ENCODE measurements at regions not wholly inside any gene's neighbourhood (a gene's known extent, or its start where the extent isn't known, plus 50 kb on each side); places are given as distances from the start of the nearest gene placed in this dataset.
"Not testable (repeated sequence)": the region's sequence is repeated elsewhere in the genome, so short reads cannot be mapped to it uniquely, and the experiment has no call there.

DNA sequence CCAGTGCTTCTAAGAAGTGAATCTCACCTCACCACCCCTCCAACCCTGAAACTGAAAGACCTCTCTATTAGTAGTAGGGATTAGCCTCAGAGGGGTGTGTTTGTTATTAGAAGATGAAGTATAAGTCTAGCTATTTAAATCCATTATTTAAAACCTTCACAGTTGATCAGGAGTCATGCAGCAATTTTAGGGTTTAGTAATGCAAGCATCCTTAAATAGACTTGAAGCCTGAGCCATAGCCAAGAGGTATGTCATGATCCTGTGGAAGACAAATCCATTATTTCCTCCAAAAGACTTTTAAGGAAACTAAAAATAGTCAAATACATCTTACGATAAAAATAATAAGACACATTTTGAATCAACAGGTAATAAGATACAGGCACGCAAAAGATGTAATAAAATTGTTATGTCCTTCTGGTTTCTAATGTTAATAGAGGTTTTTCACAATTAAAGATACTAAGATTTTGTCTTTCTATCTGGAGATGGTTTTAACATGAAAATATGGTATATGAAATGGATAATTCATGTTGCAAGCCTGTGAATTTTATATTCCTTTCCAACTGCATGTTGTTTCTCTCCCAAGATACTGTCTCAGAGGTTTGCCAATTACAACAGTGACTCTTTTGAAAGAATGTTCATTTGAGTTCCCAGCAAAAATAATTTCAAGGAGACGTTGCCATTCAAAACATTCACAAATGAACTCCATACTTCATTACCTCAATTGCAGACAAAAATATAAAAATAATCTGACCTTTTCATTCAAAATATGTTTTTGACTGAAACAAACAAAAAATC lies 68.0 kb downstream of the LUZP4 start:
- Histone ChIP-seq H3K36me3 (no peaks in the 10 kb centered on the region), H3K4me3 (no peak overlapping the region), H3K9ac (ENCODE audit: low read depth in 2 of 2, low read length in 2 of 2) (no peak overlapping the region), H3K9me3 (no peaks in the 10 kb centered on the region), H3K27ac (no peak overlapping the region), H3K4me1 (no peaks in the 10 kb centered on the region), H3K27me3 (no peaks in the 10 kb centered on the region)
- TF ChIP-seq, protein P1, sequence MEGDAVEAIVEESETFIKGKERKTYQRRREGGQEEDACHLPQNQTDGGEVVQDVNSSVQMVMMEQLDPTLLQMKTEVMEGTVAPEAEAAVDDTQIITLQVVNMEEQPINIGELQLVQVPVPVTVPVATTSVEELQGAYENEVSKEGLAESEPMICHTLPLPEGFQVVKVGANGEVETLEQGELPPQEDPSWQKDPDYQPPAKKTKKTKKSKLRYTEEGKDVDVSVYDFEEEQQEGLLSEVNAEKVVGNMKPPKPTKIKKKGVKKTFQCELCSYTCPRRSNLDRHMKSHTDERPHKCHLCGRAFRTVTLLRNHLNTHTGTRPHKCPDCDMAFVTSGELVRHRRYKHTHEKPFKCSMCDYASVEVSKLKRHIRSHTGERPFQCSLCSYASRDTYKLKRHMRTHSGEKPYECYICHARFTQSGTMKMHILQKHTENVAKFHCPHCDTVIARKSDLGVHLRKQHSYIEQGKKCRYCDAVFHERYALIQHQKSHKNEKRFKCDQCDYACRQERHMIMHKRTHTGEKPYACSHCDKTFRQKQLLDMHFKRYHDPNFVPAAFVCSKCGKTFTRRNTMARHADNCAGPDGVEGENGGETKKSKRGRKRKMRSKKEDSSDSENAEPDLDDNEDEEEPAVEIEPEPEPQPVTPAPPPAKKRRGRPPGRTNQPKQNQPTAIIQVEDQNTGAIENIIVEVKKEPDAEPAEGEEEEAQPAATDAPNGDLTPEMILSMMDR (IDR thresholded peaks at IDR 0.05), result no peak
- intact Hi-C loops (cut with DNase I), result no loop called here
- no peak for DNase-seq

DNA sequence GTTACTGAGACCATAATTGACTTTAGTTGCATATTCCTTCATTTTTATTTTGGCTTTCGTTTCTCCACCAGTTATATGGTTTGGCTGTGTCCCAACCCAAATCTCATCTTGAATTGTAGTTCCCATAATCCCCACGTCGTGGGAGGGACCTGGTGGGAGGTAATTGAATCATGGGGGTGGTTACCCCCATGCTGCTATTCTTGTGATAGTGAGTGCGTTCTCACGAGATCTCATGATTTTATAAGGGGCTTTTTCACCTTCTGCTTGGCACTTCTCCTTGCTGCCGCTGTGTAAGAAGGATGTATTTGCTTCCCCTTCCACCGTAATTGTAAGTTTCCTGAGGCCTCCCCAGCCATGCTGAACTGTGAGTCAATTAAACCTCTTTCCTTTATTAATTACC lies 70.0 kb downstream of the LUZP4 start:
- H3K27ac ChIP-seq; H3K27me3 ChIP-seq; H3K4me1 ChIP-seq; H3K9ac ChIP-seq (ENCODE audit: low read depth in 2 of 2, low read length in 2 of 2); H3K9me3 ChIP-seq; H3K4me3 ChIP-seq; intact Hi-C loops (cut with DNase I); DNase-seq; H3K36me3 ChIP-seq: not testable (repeated sequence)

DNA sequence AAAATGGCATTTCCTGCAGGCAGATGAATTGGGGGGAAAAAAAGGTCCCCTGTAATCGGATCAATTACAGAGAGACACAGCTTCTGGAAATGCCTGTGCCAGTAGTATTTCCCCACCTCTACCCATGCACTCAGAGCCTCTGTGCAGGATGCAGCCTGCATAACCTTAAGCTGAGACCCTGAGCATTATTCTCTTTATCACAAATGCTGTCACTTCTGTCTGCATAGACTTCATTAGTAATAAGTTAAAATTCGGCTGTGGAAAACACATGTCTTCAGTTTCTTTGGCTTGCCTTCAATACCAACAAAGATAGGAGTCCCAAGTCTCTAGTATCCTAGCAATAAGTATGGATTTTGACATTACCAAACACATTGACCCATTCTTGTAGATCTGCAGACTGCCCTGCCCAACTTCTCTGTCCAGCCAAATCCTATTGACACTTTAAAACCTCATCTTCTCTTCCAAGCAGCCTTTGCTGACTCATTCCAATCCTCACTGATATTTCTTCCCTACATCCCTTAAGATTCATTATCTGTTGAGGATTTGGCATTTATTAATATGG lies 70.8 kb downstream of the LUZP4 start:
- intact Hi-C loops (cut with DNase I), result no loop called here
- no peaks in the 10 kb centered on the region for H3K9me3 ChIP-seq
- H3K36me3 ChIP-seq, result no peaks in the 10 kb centered on the region
- H3K4me3 ChIP-seq, result no peak overlapping the region
- H3K9ac ChIP-seq (ENCODE audit: low read depth in 2 of 2, low read length in 2 of 2), result no peak overlapping the region
- H3K4me1 ChIP-seq, result no peaks in the 10 kb centered on the region
- TF ChIP-seq, protein P1 (IDR thresholded peaks at IDR 0.05), result no peak
- H3K27me3 ChIP-seq, result no peaks in the 10 kb centered on the region
- no peak overlapping the region for H3K27ac ChIP-seq
- DNase-seq, result no peak

DNA sequence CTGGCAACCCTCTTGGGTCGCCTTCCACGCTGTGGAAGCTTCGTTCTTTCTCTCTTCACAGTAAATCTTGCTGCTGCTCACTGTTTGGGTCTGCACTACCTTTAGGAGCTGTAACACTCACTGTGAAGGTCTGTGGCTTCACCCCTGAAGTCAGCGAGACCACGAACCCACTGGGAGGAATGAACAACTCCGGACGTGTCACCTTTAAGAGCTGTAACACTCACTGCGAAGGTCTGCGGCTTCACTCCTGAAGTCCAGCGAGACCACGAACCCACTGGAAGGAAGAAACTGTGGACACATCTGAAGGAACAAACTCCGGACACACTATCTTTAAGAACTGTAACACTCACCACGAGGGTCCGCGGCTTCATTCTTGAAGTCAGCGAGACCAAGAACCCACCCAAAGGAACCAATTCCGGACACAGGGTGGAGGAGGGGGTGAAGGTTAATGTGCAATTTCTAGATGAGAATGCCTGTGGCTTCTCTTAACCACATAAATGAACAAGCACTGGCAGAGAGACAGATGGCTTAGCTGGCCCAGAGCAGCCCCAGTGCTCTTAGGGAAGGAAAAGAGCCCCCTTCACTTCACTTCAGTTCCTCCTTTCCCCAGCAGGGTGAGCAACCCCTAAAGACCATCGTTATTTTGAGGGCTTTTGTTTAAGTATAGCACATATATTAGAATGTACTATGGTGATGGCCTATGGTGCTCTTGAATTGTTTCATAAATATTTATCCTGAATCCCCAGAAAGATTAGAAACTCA lies 73.0 kb downstream of the LUZP4 start:
- Histone ChIP-seq H3K4me1 (no peaks in the 10 kb centered on the region), H3K9me3 (no peaks in the 10 kb centered on the region), H3K36me3 (no peaks in the 10 kb centered on the region), H3K9ac (ENCODE audit: low read depth in 2 of 2, low read length in 2 of 2) (no peak overlapping the region), H3K4me3 (no peak overlapping the region), H3K27ac (no peak overlapping the region), H3K27me3 (no peaks in the 10 kb centered on the region)
- TF ChIP-seq, protein P1 (IDR thresholded peaks at IDR 0.05), result no peak
- intact Hi-C loops (cut with DNase I), result no loop called here
- no peak for DNase-seq

DNA sequence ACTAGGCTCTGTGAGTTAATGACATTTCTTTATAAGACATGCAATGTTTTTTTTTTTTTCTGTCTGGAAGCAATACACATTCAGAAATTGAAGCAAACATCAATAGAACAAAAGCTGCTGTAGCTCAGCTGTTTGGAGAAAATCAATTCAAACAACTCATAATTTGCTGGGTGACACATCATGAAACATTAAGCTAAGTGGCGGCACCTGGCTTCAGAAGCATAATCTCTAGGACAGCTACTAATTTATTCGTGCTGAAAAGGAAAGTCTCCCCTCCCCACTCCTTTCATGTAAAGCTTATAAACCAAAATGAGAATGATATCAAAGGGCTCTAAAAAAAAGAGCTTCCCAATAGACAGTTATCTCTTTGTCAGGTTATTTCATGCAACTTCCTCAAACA lies 73.9 kb downstream of the LUZP4 start:
- TF ChIP-seq, protein P1 (IDR thresholded peaks at IDR 0.05), result no peak
- no peak overlapping the region for H3K27ac ChIP-seq
- no peak overlapping the region for H3K9ac ChIP-seq (ENCODE audit: low read depth in 2 of 2, low read length in 2 of 2)
- no peaks in the 10 kb centered on the region for H3K36me3 ChIP-seq
- DNase-seq, result no peak
- intact Hi-C loops (cut with DNase I), result no loop called here
- no peaks in the 10 kb centered on the region for H3K4me1 ChIP-seq
- no peak overlapping the region for H3K4me3 ChIP-seq
- H3K9me3 ChIP-seq, result no peaks in the 10 kb centered on the region
- no peaks in the 10 kb centered on the region for H3K27me3 ChIP-seq
